ENCODE measurements at regions not wholly inside any gene's neighbourhood (a gene's known extent, or its start where the extent isn't known, plus 50 kb on each side); places are given as distances from the start of the nearest gene placed in this dataset.

- TF ChIP-seq TOX (CRISPR knock-in tag; IDR thresholded peaks at IDR 0.05; ENCODE audit: borderline replicate concordance) (no peak), TSHZ2 (CRISPR knock-in tag; IDR thresholded peaks at IDR 0.05) (no peak), PATZ1 (CRISPR knock-in tag; IDR thresholded peaks at IDR 0.05; ENCODE audit: borderline replicate concordance) (no peak), ZNF8 (CRISPR knock-in tag; IDR thresholded peaks at IDR 0.05) (no peak), ZC3H10 (CRISPR knock-in tag; IDR thresholded peaks at IDR 0.05) (no peak), ZFP3 (CRISPR knock-in tag; IDR thresholded peaks at IDR 0.05) (no peak), CSRNP3 (CRISPR knock-in tag; IDR thresholded peaks at IDR 0.05) (no peak), RARB (CRISPR knock-in tag; IDR thresholded peaks at IDR 0.05) (no peak), BACH2 (CRISPR knock-in tag; IDR thresholded peaks at IDR 0.05; ENCODE audit: borderline replicate concordance) (no peak), SNAI2 (CRISPR knock-in tag; IDR thresholded peaks at IDR 0.05) (no peak), ARNTL (CRISPR knock-in tag; IDR thresholded peaks at IDR 0.05; ENCODE audit: borderline replicate concordance, low read depth) (no peak), ZFP30 (CRISPR knock-in tag; IDR thresholded peaks at IDR 0.05) (no peak)
- TF ChIP-seq, protein P1, sequence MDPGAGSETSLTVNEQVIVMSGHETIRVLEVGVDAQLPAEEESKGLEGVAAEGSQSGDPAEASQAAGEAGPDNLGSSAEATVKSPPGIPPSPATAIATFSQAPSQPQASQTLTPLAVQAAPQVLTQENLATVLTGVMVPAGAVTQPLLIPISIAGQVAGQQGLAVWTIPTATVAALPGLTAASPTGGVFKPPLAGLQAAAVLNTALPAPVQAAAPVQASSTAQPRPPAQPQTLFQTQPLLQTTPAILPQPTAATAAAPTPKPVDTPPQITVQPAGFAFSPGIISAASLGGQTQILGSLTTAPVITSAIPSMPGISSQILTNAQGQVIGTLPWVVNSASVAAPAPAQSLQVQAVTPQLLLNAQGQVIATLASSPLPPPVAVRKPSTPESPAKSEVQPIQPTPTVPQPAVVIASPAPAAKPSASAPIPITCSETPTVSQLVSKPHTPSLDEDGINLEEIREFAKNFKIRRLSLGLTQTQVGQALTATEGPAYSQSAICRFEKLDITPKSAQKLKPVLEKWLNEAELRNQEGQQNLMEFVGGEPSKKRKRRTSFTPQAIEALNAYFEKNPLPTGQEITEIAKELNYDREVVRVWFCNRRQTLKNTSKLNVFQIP (CRISPR knock-in tag; IDR thresholded peaks at IDR 0.05; ENCODE audit: borderline replicate concordance, low read depth): no peak
Observed at GRCh38 chr1:38686167-38686926, 173.2 kb downstream of the RRAGC start.

Data from SK-N-SH treated with all-trans-retinoic acid at 6 μM for 48 hours (cell line).